ENCODE measurements at regions not wholly inside any gene's neighbourhood (a gene's known extent, or its start where the extent isn't known, plus 50 kb on each side); places are given as distances from the start of the nearest gene placed in this dataset.

DNA sequence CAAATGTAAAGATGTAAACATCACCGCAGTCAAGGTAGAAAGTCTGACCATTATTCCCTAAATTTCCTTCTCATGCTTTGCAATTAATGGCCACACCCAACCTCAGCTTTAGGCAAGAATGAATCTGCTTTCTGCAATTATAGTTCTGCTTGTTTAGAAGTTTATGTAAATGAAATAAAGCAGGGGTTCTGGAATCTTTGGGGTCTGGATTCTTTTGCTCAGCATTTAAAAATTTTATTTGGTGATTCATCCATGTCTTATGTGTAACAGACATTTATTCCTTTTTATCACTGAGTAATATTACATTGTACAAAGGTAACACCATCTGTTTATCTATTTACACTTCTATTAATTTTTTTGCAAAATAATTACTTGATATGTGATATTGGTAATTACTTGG lies 613.6 kb downstream of the UTRN start:
- Histone ChIP-seq H2AFZ (no peak overlapping the region), H3K27me3 (ENCODE audit: insufficient read depth) (no peaks in the 10 kb centered on the region), H3K9me2 (ENCODE audit: insufficient read depth) (peaks cover 5% of the 10 kb centered on the region; the same call in 1 of the 2 replicates), H3K27ac (ENCODE audit: low read depth) (no peak overlapping the region), H3K4me3 (no peak overlapping the region), H3K36me3 (ENCODE audit: insufficient read depth) (no peaks in the 10 kb centered on the region), H3K79me2 (replicated peaks; ENCODE audit: insufficient read depth) (no peaks in the 10 kb centered on the region), H3K4me2 (no peak overlapping the region), H4K20me1 (replicated peaks; ENCODE audit: insufficient read depth) (no peaks in the 10 kb centered on the region), H3K4me1 (ENCODE audit: insufficient read depth) (peaks cover 10% of the 10 kb centered on the region), H3F3A (replicated peaks; ENCODE audit: low read depth) (no peaks in the 10 kb centered on the region)
- Mint-ChIP-seq H3K9me3 (peaks cover 8% of the 10 kb centered on the region; the same call in 2 of the 3 replicates), H3K4me1 (peaks cover 8% of the 10 kb centered on the region), H3K36me3 (ENCODE audit: low read depth) (no peaks in the 10 kb centered on the region; the same call in 2 of the 3 replicates), H3K27me3 (ENCODE audit: insufficient read depth, low read depth, poor library complexity) (no peaks in the 10 kb centered on the region), H3K4me3 (no peak overlapping the region), H3K27ac (no peak overlapping the region)
- DNase-seq (ENCODE audit: low spot score) = no peak
- no peak for ATAC-seq
- TF ChIP-seq JUNB (IDR thresholded peaks at IDR 0.05; ENCODE audit: unreplicated experiment) (no peak), ZNF331 (CRISPR knock-in tag; IDR thresholded peaks at IDR 0.05; ENCODE audit: low read depth) (no peak), CTCF (conservative IDR thresholded peaks at IDR 0.05; ENCODE audit: low read depth in 2 of 2) (no peak), STAT1 (IDR thresholded peaks at IDR 0.05; ENCODE audit: unreplicated experiment) (no peak)
- TF ChIP-seq, protein P1, sequence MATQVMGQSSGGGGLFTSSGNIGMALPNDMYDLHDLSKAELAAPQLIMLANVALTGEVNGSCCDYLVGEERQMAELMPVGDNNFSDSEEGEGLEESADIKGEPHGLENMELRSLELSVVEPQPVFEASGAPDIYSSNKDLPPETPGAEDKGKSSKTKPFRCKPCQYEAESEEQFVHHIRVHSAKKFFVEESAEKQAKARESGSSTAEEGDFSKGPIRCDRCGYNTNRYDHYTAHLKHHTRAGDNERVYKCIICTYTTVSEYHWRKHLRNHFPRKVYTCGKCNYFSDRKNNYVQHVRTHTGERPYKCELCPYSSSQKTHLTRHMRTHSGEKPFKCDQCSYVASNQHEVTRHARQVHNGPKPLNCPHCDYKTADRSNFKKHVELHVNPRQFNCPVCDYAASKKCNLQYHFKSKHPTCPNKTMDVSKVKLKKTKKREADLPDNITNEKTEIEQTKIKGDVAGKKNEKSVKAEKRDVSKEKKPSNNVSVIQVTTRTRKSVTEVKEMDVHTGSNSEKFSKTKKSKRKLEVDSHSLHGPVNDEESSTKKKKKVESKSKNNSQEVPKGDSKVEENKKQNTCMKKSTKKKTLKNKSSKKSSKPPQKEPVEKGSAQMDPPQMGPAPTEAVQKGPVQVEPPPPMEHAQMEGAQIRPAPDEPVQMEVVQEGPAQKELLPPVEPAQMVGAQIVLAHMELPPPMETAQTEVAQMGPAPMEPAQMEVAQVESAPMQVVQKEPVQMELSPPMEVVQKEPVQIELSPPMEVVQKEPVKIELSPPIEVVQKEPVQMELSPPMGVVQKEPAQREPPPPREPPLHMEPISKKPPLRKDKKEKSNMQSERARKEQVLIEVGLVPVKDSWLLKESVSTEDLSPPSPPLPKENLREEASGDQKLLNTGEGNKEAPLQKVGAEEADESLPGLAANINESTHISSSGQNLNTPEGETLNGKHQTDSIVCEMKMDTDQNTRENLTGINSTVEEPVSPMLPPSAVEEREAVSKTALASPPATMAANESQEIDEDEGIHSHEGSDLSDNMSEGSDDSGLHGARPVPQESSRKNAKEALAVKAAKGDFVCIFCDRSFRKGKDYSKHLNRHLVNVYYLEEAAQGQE (IDR thresholded peaks at IDR 0.05; ENCODE audit: unreplicated experiment) = no peak
- TF ChIP-seq, protein P2, sequence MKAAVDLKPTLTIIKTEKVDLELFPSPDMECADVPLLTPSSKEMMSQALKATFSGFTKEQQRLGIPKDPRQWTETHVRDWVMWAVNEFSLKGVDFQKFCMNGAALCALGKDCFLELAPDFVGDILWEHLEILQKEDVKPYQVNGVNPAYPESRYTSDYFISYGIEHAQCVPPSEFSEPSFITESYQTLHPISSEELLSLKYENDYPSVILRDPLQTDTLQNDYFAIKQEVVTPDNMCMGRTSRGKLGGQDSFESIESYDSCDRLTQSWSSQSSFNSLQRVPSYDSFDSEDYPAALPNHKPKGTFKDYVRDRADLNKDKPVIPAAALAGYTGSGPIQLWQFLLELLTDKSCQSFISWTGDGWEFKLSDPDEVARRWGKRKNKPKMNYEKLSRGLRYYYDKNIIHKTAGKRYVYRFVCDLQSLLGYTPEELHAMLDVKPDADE (IDR thresholded peaks at IDR 0.05) = no peak

DNA sequence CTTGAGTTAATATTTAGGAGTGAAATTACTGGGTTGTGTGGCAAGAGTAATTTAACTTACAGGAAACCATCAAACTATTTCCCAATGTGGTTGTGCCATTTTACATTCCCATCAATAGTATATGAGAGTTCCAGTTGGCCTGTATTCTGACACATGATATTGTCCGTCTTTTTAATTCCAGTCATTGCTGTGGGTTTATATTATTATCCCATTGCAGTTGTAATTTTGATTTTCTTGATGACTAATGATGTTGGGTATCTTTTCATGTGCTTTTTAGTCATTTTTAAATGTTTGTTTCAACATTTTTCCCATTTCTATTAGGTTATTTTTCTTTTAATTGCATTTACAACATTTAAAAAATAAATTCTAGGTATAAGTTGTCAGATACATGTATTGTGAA lies 614.0 kb downstream of the UTRN start:
- H3K36me3 ChIP-seq (ENCODE audit: insufficient read depth) = no peaks in the 10 kb centered on the region
- Mint-ChIP-seq H3K36me3 (ENCODE audit: low read depth) (no peaks in the 10 kb centered on the region; the same call in 2 of the 3 replicates), H3K4me1 (peaks cover 8% of the 10 kb centered on the region), H3K27ac (no peak overlapping the region), H3K27me3 (ENCODE audit: insufficient read depth, low read depth, poor library complexity) (no peaks in the 10 kb centered on the region), H3K4me3 (no peak overlapping the region), H3K9me3 (peaks cover 8% of the 10 kb centered on the region; the same call in 2 of the 3 replicates)
- peaks cover 5% of the 10 kb centered on the region; the same call in 1 of the 2 replicates for H3K9me2 ChIP-seq (ENCODE audit: insufficient read depth)
- no peaks in the 10 kb centered on the region for H4K20me1 ChIP-seq (replicated peaks; ENCODE audit: insufficient read depth)
- no peaks in the 10 kb centered on the region for H3K27me3 ChIP-seq (ENCODE audit: insufficient read depth)
- H3K4me1 ChIP-seq (ENCODE audit: insufficient read depth) = peaks cover 10% of the 10 kb centered on the region
- H3K4me2 ChIP-seq = no peak overlapping the region
- TF ChIP-seq EZH2phosphoT487 (IDR thresholded peaks at IDR 0.05; ENCODE audit: unreplicated experiment) (no peak), ZNF331 (CRISPR knock-in tag; IDR thresholded peaks at IDR 0.05; ENCODE audit: low read depth) (no peak), CREB1 (CRISPR knock-in tag; IDR thresholded peaks at IDR 0.05; ENCODE audit: low read depth) (no peak), ZNF114 (CRISPR knock-in tag; IDR thresholded peaks at IDR 0.05) (no peak), NANOG (IDR thresholded peaks at IDR 0.05; ENCODE audit: borderline replicate concordance) (no peak), JUNB (IDR thresholded peaks at IDR 0.05; ENCODE audit: unreplicated experiment) (no peak), STAT1 (IDR thresholded peaks at IDR 0.05; ENCODE audit: unreplicated experiment) (no peak)
- TF ChIP-seq, protein P1 (IDR thresholded peaks at IDR 0.05; ENCODE audit: unreplicated experiment) = no peak
- TF ChIP-seq, protein P2 (IDR thresholded peaks at IDR 0.05) = no peak
- no peak overlapping the region for H3K4me3 ChIP-seq
- H3K79me2 ChIP-seq (replicated peaks; ENCODE audit: insufficient read depth) = no peaks in the 10 kb centered on the region
- no peak for ATAC-seq
- no peak overlapping the region for H3K27ac ChIP-seq (ENCODE audit: low read depth)
- no peaks in the 10 kb centered on the region for H3F3A ChIP-seq (replicated peaks; ENCODE audit: low read depth)
- no peak overlapping the region for H2AFZ ChIP-seq
- no peak for DNase-seq (ENCODE audit: low spot score)

All from GM23338 (cell line).